ENCODE measurements at regions not wholly inside any gene's neighbourhood (a gene's known extent, or its start where the extent isn't known, plus 50 kb on each side); places are given as distances from the start of the nearest gene placed in this dataset.
"Not testable (repeated sequence)": the region's sequence is repeated elsewhere in the genome, so short reads cannot be mapped to it uniquely, and the experiment has no call there.

- not testable (repeated sequence) for DNase-seq
Observed at GRCh38 chr3:75453839-75454238, 210.3 kb upstream of the FRG2C start.

DNA sequence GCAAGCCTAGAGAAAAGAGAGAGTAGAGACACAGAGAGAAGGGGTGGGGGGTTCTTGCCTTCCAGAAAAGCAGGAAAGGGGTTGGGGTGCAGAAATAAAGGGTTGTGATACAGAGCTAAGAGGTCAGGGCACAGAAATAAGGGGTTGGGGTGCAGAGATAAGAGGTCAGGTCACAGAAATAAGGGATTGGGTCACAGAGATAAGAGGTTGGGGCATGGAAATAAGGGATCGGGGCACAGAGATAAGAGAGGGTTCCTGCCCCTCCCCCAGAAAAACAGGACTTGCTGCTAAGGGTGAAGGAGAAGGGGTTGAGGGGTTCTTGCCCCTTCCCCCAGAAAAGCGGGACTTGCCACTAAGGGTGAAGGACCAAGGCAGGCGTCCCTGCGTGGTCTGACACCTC, 189.6 kb upstream of the FRG2C start:
- DNase-seq = not testable (repeated sequence)

- DNase-seq = not testable (repeated sequence)
Observed at GRCh38 chr3:75496600-75496999, 167.5 kb upstream of the FRG2C start.

GRCh38 chr3:75500357-75500756, 163.8 kb upstream of the FRG2C start:
- DNase-seq = not testable (repeated sequence)

GRCh38 chr3:75502171-75502570, 162.0 kb upstream of the FRG2C start:
- DNase-seq = not testable (repeated sequence)

- DNase-seq = peak; percentile 1
Observed at GRCh38 chr3:75502769-75503756, 161.1 kb upstream of the FRG2C start.

- DNase-seq = no peak
Observed at GRCh38 chr3:75506603-75507002, 157.5 kb upstream of the FRG2C start.

DNA sequence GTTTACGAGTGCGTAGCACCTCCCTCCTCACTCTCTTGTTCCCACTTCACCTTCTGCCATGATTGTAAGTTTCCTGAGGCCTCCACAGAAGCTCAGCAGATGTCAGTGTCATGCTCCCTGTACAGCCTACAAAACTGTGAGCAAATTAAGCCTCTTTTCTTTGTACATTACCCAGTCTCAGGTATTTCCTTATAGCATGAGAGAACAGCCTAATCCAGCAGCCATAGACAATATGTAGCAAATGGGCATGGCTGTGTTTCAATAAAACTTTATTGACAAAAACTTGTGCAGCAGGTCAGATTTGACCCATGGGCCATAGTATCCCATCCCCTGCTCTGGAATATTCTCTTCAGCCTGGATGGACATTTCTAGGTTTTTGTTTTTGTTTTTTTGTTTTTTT, 156.2 kb upstream of the FRG2C start:
- not testable (repeated sequence) for DNase-seq

DNA sequence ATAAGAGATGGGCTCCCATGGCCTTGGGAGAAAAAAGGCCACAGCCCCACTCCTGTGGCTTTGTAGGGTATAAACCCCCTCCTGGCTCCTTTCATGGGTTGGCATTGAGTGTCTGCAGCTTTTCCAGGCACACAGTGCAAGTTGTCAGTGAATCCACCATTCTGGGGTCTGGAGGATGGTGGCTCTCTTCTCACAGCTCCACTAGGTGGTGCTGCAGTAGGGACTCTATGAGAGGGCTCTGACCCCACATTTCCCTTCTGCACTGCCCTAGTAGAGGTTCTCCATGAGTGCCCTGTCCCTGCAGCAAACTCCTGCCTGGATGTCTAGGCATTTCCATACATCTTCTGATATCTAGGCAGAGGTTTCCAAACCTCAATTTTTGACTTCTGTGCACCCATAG, 136.5 kb upstream of the FRG2C start:
- not testable (repeated sequence) for DNase-seq

DNA sequence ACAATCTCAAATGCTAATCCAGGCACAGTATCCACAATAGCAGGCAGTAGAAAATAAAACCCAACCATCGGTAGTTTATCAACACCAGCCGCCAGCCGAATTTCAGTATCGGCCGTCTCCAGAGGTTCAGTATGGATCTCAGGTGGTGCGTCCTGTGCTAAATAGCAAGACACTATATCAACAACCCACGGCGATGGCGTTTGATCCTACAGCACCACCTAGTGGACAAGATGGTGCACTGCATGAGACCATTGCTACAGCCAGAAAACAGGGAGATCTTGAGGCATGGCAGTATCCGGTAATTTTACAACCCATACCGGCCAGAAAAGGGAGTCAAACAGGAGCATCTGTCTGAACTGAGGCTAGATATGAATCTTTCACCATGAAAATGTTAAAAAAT, 112.0 kb upstream of the FRG2C start:
- peak; percentile 1 for DNase-seq

DNA sequence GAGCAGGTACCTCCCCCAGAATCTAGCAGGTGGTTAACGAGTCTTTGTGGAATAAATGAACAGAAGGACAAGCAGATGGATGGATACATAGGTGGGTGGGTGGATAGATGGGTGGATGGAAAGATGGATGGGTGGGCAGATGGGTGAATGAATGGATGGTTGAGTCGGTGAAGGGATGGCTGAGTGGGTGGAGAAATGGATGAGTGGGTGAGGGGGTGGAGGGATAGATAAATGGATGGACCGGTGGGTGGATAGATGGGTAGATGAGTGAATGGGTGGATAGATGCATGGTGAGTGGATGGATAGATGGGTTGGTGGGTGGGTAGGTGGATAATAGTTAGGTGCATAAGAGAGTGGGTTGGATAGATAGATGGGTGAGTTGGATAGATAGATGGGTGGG, 99.7 kb upstream of the FRG2C start:
- DNase-seq = not testable (repeated sequence)

DNA sequence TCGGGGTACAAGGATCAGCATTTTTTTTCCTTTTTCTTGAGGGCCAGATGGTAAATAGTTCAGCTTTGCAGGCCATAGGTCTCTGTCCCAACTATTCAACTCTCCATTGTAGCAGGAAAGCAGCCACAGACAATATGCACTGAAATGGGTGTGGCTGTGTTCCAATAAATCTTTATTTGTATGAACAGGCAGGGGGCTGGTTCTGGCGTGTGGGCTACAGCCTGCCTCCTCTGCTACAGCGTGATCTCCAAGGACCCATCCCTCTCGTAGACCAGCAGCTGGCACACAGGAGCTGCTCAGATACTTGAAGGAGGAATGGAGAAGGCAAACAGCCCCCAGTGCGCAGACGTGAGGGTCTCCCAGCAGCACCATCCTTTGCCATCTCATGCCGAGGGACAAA, 91.8 kb upstream of the FRG2C start:
- DNase-seq = not testable (repeated sequence)

DNA sequence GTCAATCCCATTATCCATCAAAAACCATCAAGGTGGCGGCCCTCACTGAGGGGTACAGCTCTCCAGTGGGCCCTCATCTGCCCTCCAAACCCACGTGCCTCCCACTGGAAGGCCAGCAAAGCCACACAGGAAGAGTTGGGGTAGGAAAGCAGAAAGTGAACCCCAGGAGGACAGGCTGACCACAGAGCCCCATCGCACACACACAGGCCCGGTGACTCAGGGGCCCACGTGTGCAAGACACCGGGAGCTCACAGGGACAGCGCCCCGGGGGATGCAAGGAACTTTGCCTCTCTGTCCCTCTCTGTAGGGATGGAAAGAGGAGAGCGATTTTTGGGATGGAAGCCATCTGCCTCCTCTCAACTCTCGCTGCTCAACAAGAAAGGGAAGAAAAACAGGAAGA, 85.0 kb upstream of the FRG2C start:
- not testable (repeated sequence) for DNase-seq

- DNase-seq = not testable (repeated sequence)
Observed at GRCh38 chr3:75579536-75579935, 84.6 kb upstream of the FRG2C start.

DNA sequence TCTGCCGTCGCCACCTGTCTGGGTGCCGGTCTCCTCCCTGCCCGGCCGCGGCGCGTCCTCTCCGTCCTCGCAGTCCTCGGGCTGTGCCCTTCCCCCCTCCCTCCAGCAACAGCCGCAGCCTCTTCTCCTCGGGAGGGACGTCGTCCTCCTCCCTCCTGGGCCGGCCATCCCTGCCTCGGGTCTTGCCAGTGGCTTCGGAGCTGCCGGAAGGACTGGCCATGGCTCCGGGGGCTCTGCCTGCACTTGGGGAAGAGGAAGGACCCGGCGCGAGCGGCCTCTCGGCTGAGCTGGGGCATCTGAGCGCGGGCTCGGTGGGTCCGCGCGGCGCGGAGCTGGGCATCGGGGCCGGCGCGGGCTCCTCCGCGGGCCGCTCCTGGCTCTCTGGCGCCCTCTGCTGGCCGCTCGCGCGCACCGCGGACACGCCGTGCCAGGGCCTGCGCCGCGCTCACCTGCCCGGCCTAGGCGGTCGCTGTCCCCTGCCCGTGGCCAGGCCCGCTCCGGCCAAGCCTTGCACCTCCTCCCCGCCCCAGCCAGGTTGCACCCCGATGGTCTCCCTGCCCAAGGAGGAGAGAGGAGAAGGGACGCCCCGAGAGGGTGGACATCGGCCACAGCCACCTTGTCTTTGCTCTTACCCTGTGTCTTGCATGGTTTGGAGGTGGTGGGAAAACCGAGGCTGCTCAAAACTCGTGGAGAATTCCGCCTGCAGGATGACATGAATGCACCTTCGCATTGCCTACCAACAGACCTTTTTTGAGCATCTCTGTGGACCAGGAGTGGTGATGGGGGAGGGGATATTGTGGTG, 83.9 kb upstream of the FRG2C start:
- DNase-seq = peak; percentile 19

DNA sequence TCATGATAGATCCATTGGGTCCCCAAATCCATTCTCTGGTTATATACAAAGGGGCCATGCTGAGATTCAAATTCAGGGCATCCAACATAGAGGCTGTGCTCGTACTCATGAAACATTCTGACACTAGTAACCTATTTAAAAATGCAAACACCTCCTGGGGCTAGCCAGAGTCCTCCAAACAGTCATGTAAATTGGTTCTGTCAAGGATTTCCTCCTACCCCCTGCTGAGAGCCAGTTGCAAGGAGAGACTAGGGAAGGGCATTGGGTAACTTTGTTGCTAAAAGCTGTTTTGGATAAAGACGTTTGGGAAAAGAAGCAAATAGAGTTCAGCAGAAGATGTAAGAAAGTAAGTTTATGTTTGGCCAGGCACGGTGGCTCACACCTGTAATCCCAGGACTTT, 81.6 kb upstream of the FRG2C start:
- DNase-seq = not testable (repeated sequence)

GRCh38 chr3:75583116-75583515, 81.0 kb upstream of the FRG2C start:
- DNase-seq = not testable (repeated sequence)

GRCh38 chr3:75587695-75588094, 76.4 kb upstream of the FRG2C start:
- DNase-seq = not testable (repeated sequence)

GRCh38 chr3:75590382-75590781, 73.7 kb upstream of the FRG2C start:
- not testable (repeated sequence) for DNase-seq

GRCh38 chr3:75604286-75604934, 59.7 kb upstream of the FRG2C start:
- DNase-seq = not testable (repeated sequence)

DNA sequence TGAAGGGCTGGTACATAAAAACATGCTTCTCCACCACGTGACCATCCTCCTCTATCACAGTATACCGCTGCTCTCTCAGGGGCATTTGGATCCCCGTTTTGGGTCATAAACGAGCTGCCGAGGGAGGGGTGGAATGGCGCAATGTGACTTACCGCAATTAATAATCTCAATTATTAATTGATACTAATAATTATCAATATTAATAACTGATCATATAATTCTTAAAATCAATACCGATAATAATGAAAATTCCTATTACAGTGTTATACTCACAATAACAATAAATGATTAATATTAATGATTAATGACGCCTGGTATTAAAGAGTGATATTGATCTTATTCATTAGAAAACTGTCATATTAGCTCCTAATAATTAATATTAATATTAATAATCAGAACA, 56.1 kb upstream of the FRG2C start:
- not testable (repeated sequence) for DNase-seq

DNA sequence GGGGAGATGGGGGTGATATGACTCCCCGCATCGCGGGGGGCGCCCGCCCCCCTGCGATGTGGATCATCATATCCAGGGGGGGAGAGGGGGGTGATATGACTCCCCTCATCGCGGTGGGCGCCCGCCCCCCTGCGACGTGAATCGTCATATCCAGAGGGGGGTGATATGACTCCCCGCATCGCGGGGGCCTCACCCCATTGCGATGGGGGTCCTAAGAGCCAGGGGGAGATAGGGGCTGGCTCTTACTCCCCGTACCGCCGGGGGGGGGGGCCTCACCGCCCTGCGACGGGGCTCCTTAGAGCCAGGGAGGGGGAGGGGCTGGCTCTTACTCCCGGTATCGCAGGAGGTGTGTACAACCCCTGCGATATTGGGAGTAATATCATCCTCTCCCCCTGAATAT, 54.5 kb upstream of the FRG2C start:
- DNase-seq = not testable (repeated sequence)

DNA sequence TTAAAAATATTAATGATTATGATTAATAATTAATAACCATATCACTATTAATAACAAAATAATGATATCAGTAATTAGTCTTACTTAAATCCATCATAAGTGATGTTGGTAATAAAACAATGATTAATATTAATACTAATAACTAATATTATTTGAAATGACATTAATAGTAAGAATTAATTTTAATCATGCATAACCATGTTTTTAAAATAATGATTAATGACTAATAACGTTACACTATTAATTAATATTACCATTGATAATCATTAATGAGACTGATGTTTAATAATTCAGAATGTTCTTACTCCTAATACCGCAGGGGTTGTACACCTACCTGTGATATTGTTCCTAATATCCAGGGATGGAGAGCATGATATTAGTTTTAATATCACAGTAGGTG, 53.4 kb upstream of the FRG2C start:
- no peak for DNase-seq
